SK-N-SH treated with all-trans-retinoic acid at 6 μM for 48 hours (cell line): ENCODE measurements at regions not wholly inside any gene's neighbourhood (a gene's known extent, or its start where the extent isn't known, plus 50 kb on each side); places are given as distances from the start of the nearest gene placed in this dataset.

Experiments used
- BACH2 ChIP-seq: fragments of 250-450 bp; sonication (Bioruptor Pico); IDR thresholded peaks from 2 replicates; pipeline ENCODE4 v1.9.0; 2021; ENCODE audit warnings: mild to moderate bottlenecking, borderline replicate concordance
- CSDC2 ChIP-seq: fragments of 250-450 bp; sonication (Bioruptor Pico); IDR thresholded peaks from 2 replicates; pipeline ENCODE4 v1.5.0; 2020; ENCODE audit warnings: mild to moderate bottlenecking, moderate library complexity
- ISL1 ChIP-seq: fragments of 250-450 bp; sonication (Bioruptor Pico); IDR thresholded peaks from 2 replicates; pipeline ENCODE4 v2.1.2; 2022; ENCODE audit warnings: mild to moderate bottlenecking, moderate library complexity
- OSR1 ChIP-seq: fragments of 250-450 bp; sonication (Bioruptor Pico); IDR thresholded peaks from 2 replicates; pipeline ENCODE4 v1.8.0; 2022; ENCODE audit warnings: moderate library complexity, mild to moderate bottlenecking, inconsistent platforms
- PATZ1 ChIP-seq: fragments of 250-450 bp; sonication (Bioruptor Pico); IDR thresholded peaks from 2 replicates; pipeline ENCODE4 v1.8.0; 2020; ENCODE audit warnings: mild to moderate bottlenecking, moderate library complexity, borderline replicate concordance
- PPARA ChIP-seq: fragments of 250-450 bp; sonication (Bioruptor Pico); IDR thresholded peaks from 2 replicates; pipeline ENCODE4 v1.5.0; 2020; ENCODE audit warnings: mild to moderate bottlenecking, borderline replicate concordance
- TOX ChIP-seq: fragments of 250-450 bp; sonication (Bioruptor Pico); IDR thresholded peaks from 2 replicates; pipeline ENCODE4 v1.8.0; 2021; ENCODE audit warnings: mild to moderate bottlenecking, moderate library complexity, borderline replicate concordance
- ZFP3 ChIP-seq: fragments of 250-450 bp; sonication (Bioruptor Pico); IDR thresholded peaks from 2 replicates; pipeline ENCODE4 v1.5.0; 2020; ENCODE audit warnings: mild to moderate bottlenecking, moderate library complexity
- ZFP30 ChIP-seq: fragments of 450-650 bp; formaldehyde crosslinking; IDR thresholded peaks from 2 replicates; pipeline ENCODE4 v1.5.0; 2022; ENCODE audit warnings: mild to moderate bottlenecking, moderate library complexity
- ZNF565 ChIP-seq: fragments of 450-650 bp; formaldehyde crosslinking; conservative IDR thresholded peaks from 2 replicates; pipeline ENCODE4 v1.5.0; 2020; ENCODE audit warnings: low read depth, mild to moderate bottlenecking, moderate library complexity
- TF ChIP-seq, protein P1 (sequence below): fragments of 250-450 bp; sonication (Bioruptor Pico); IDR thresholded peaks from 2 replicates; pipeline ENCODE4 v1.5.1; 2020; ENCODE audit warnings: low read depth, mild to moderate bottlenecking, moderate library complexity

- no peak for TF ChIP-seq BACH2
- TF ChIP-seq ZFP3 (CRISPR knock-in tag), result no peak
- TF ChIP-seq ZFP30, result no peak
- no peak for TF ChIP-seq PATZ1 (CRISPR knock-in tag)
- TF ChIP-seq ISL1 (CRISPR knock-in tag), result no peak
- TF ChIP-seq, protein P1, sequence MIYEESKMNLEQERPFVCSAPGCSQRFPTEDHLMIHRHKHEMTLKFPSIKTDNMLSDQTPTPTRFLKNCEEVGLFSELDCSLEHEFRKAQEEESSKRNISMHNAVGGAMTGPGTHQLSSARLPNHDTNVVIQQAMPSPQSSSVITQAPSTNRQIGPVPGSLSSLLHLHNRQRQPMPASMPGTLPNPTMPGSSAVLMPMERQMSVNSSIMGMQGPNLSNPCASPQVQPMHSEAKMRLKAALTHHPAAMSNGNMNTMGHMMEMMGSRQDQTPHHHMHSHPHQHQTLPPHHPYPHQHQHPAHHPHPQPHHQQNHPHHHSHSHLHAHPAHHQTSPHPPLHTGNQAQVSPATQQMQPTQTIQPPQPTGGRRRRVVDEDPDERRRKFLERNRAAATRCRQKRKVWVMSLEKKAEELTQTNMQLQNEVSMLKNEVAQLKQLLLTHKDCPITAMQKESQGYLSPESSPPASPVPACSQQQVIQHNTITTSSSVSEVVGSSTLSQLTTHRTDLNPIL (CRISPR knock-in tag), result no peak
- no peak for TF ChIP-seq TOX (CRISPR knock-in tag)
- TF ChIP-seq ZNF565 (CRISPR knock-in tag), result no peak
- TF ChIP-seq CSDC2, result no peak
- TF ChIP-seq OSR1 (CRISPR knock-in tag), result no peak
- TF ChIP-seq PPARA, result no peak
Measured at GRCh38 chr6:16978686-16979085, 123.2 kb upstream of the STMND1 start.
